ENCODE measurements at regions not wholly inside any gene's neighbourhood (a gene's known extent, or its start where the extent isn't known, plus 50 kb on each side); places are given as distances from the start of the nearest gene placed in this dataset.

- H3K4me2 ChIP-seq = no peak overlapping the region
- no peaks in the 10 kb centered on the region for H3K9me3 ChIP-seq (ENCODE audit: insufficient read depth, low read depth)
- no peak for DNase-seq
- no peaks in the 10 kb centered on the region for H3F3A ChIP-seq (ENCODE audit: insufficient read depth, low read depth)
- H3K9me2 ChIP-seq (ENCODE audit: insufficient read depth) = no peaks in the 10 kb centered on the region
- no peaks in the 10 kb centered on the region for H3K79me2 ChIP-seq (ENCODE audit: low read depth)
- no peak overlapping the region for H2AFZ ChIP-seq
- H3K27me3 ChIP-seq (ENCODE audit: insufficient read depth, low read depth) = 0 out of 2 replicates have a peak, but pooled peaks cover 3% of the 10 kb centered on the region
- intact Hi-C loops (cut with micrococcal nuclease; ENCODE audit: unreplicated experiment) = no loop called here
- no peak overlapping the region for H3K27ac ChIP-seq
- H3K4me3 ChIP-seq = no peak overlapping the region
- TF ChIP-seq EZH2 (IDR thresholded peaks at IDR 0.05; ENCODE audit: low read depth) = no peak
- CTCF ChIA-PET = no interaction called here
- BruUV-seq (replicated peaks) = no TSS peak
- POLR2A ChIA-PET (ENCODE audit: unreplicated experiment) = no interaction called here
- H3K4me1 ChIP-seq (replicated peaks; ENCODE audit: insufficient read depth) = no peaks in the 10 kb centered on the region
- H4K20me1 ChIP-seq (ENCODE audit: insufficient read depth) = no peaks in the 10 kb centered on the region
- no peaks in the 10 kb centered on the region for H3K36me3 ChIP-seq (ENCODE audit: low read depth)
Observed at GRCh38 chr1:95572002-95572401, 338.0 kb downstream of the RWDD3 start.

- intact Hi-C loops (cut with micrococcal nuclease; ENCODE audit: unreplicated experiment) = no loop called here
- Histone ChIP-seq H3K27me3 (ENCODE audit: insufficient read depth, low read depth) (0 out of 2 replicates have a peak, but pooled peaks cover 3% of the 10 kb centered on the region), H3K4me2 (no peak overlapping the region), H3K4me1 (replicated peaks; ENCODE audit: insufficient read depth) (no peaks in the 10 kb centered on the region), H2AFZ (no peak overlapping the region), H3K9me2 (ENCODE audit: insufficient read depth) (no peaks in the 10 kb centered on the region), H3K4me3 (no peak overlapping the region), H3K79me2 (ENCODE audit: low read depth) (no peaks in the 10 kb centered on the region), H3K36me3 (ENCODE audit: low read depth) (no peaks in the 10 kb centered on the region), H3F3A (ENCODE audit: insufficient read depth, low read depth) (no peaks in the 10 kb centered on the region), H3K9me3 (ENCODE audit: insufficient read depth, low read depth) (no peaks in the 10 kb centered on the region), H4K20me1 (ENCODE audit: insufficient read depth) (no peaks in the 10 kb centered on the region), H3K27ac (no peak overlapping the region)
- CTCF ChIA-PET = no interaction called here
- BruUV-seq (replicated peaks) = no TSS peak
- POLR2A ChIA-PET (ENCODE audit: unreplicated experiment) = no interaction called here
- no peak for DNase-seq
- TF ChIP-seq EZH2 (IDR thresholded peaks at IDR 0.05; ENCODE audit: low read depth) (no peak), CTCF (conservative IDR thresholded peaks at IDR 0.05) (no peak)
Observed at GRCh38 chr1:95572962-95573361, 339.0 kb downstream of the RWDD3 start.

GRCh38 chr1:95575291-95575690 lies 341.3 kb downstream of the RWDD3 start:
- H3K4me3 ChIP-seq = no peak overlapping the region
- intact Hi-C loops (cut with micrococcal nuclease; ENCODE audit: unreplicated experiment) = no loop called here
- no peak overlapping the region for H2AFZ ChIP-seq
- no peaks in the 10 kb centered on the region for H3K9me2 ChIP-seq (ENCODE audit: insufficient read depth)
- no peaks in the 10 kb centered on the region for H3K79me2 ChIP-seq (ENCODE audit: low read depth)
- no peak overlapping the region for H3K27ac ChIP-seq
- TF ChIP-seq CTCF (conservative IDR thresholded peaks at IDR 0.05) (no peak), EZH2 (IDR thresholded peaks at IDR 0.05; ENCODE audit: low read depth) (no peak)
- H3K4me2 ChIP-seq = no peak overlapping the region
- H3K27me3 ChIP-seq (ENCODE audit: insufficient read depth, low read depth) = 0 out of 2 replicates have a peak, but pooled peaks cover 3% of the 10 kb centered on the region
- CTCF ChIA-PET = interaction anchor here (0.6 kb wide), 1 partner anchor 534 kb away, joined by 6 read pairs; no protein-coding TSS in a partner anchor
- BruUV-seq (replicated peaks) = no TSS peak
- POLR2A ChIA-PET (ENCODE audit: unreplicated experiment) = no interaction called here
- no peaks in the 10 kb centered on the region for H3K4me1 ChIP-seq (replicated peaks; ENCODE audit: insufficient read depth)
- H3K36me3 ChIP-seq (ENCODE audit: low read depth) = no peaks in the 10 kb centered on the region
- H3F3A ChIP-seq (ENCODE audit: insufficient read depth, low read depth) = no peaks in the 10 kb centered on the region
- no peaks in the 10 kb centered on the region for H4K20me1 ChIP-seq (ENCODE audit: insufficient read depth)
- no peak for DNase-seq
- no peaks in the 10 kb centered on the region for H3K9me3 ChIP-seq (ENCODE audit: insufficient read depth, low read depth)

GRCh38 chr1:95578462-95578861 lies 344.5 kb downstream of the RWDD3 start:
- H3K4me2 ChIP-seq = no peak overlapping the region
- BruUV-seq (replicated peaks) = no TSS peak
- no peak overlapping the region for H3K27ac ChIP-seq
- H3K4me3 ChIP-seq = no peak overlapping the region
- no peaks in the 10 kb centered on the region for H3K4me1 ChIP-seq (replicated peaks; ENCODE audit: insufficient read depth)
- H3K27me3 ChIP-seq (ENCODE audit: insufficient read depth, low read depth) = no peaks in the 10 kb centered on the region
- no peaks in the 10 kb centered on the region for H3K79me2 ChIP-seq (ENCODE audit: low read depth)
- H3K9me2 ChIP-seq (ENCODE audit: insufficient read depth) = no peaks in the 10 kb centered on the region
- H4K20me1 ChIP-seq (ENCODE audit: insufficient read depth) = no peaks in the 10 kb centered on the region
- no peak for TF ChIP-seq EZH2 (IDR thresholded peaks at IDR 0.05; ENCODE audit: low read depth)
- TF ChIP-seq CTCF (conservative IDR thresholded peaks at IDR 0.05) = no peak
- no peak for DNase-seq
- no peak overlapping the region for H2AFZ ChIP-seq
- H3K9me3 ChIP-seq (ENCODE audit: insufficient read depth, low read depth) = no peaks in the 10 kb centered on the region
- H3F3A ChIP-seq (ENCODE audit: insufficient read depth, low read depth) = no peaks in the 10 kb centered on the region
- ChIA-PET POLR2A (ENCODE audit: unreplicated experiment) (no interaction called here), CTCF (no interaction called here)
- H3K36me3 ChIP-seq (ENCODE audit: low read depth) = no peaks in the 10 kb centered on the region
- intact Hi-C loops (cut with micrococcal nuclease; ENCODE audit: unreplicated experiment) = no loop called here

Data from PC-9 (cell line).